HG02970 (cell line): ENCODE measurements at regions not wholly inside any gene's neighbourhood (a gene's known extent, or its start where the extent isn't known, plus 50 kb on each side); places are given as distances from the start of the nearest gene placed in this dataset.
"Not testable (repeated sequence)": the region's sequence is repeated elsewhere in the genome, so short reads cannot be mapped to it uniquely, and the experiment has no call there.

Experiments used
- ATAC-seq: cut with Tn5 transposase; IDR thresholded peaks from one replicate; pipeline ENCODE4 v1.9.1; 2021; ENCODE audit warnings: mild to moderate bottlenecking, moderate library complexity, moderate number of reproducible peaks; ENCODE audit not compliant: unreplicated experiment, low FRiP score

DNA sequence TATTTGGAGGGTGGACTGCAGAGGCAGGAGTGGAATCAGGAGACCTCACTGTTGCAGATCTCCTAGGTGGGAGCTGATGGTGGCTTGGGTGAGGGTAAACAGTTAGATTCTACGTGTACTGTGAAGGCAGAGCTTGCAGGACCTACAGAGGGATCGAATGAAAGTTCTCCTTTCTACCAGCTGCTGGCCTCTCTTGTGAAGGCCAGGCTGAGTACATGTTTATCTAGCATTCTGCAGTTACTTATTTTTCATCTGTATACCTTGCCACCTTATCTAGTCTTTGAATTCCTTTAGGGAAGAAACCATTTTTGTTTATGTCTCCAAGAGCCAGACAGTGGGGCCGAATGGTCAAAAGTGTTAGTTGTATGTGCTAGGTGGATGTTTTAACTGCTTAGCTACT is 57.6 kb downstream of the PTTG1 start:
- ATAC-seq: no peak

DNA sequence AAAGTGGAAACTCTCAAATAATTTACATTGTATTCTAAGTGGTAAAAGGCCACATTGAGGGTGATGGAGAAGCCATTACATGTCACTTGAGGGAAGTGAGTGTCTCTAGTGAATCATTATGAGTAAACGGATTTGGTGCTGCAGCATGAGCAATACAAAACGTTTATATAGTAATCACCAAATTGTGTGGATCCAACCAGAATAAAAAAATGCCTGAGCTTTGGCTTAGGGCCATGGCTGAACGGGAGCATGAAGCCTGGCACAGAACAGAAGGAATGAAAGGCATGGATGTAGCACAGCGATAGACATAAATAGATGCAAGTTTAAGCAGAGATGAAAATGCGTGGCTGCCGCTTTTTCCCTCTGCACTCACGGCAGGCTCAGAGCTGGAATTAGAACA is 58.3 kb downstream of the PTTG1 start:
- no peak for ATAC-seq

DNA sequence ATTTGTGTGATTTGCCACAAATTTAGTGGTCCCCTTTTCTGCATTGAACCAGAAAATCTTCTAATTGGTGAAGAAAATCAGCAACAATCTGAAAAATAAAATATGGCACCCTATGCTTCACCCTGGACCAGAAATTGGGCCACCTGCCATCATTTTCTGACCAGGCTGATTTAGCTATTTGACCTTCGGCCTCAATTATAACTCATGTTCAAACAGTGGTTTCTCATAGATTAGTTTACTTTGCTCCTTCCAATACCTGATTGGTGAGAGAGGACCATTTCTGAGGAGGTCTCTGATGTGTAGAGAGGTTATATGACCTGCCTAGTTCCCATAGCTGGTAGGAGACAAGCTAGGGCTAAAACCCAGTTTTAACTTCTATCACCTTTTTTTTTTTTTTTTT is 59.0 kb downstream of the PTTG1 start:
- ATAC-seq: no peak

DNA sequence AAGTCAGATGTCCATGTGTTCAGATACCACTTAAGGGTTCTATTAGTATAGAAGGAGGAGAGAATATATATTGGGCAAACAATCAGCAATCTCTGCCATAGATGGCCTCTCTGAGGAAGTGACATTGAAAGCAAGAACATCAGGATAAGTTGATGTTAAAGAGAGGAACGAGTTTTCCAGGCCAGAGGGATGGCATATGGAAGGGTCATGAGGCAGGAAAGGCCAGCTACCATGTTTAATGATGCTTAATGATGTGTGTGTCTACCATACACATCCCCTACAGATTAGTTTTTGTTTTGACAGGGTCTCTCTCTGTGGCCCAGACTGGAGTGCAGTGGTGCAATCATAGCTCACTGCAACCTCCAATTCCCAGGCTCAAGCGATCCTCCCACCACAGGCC is 63.0 kb downstream of the PTTG1 start:
- ATAC-seq: no peak

DNA sequence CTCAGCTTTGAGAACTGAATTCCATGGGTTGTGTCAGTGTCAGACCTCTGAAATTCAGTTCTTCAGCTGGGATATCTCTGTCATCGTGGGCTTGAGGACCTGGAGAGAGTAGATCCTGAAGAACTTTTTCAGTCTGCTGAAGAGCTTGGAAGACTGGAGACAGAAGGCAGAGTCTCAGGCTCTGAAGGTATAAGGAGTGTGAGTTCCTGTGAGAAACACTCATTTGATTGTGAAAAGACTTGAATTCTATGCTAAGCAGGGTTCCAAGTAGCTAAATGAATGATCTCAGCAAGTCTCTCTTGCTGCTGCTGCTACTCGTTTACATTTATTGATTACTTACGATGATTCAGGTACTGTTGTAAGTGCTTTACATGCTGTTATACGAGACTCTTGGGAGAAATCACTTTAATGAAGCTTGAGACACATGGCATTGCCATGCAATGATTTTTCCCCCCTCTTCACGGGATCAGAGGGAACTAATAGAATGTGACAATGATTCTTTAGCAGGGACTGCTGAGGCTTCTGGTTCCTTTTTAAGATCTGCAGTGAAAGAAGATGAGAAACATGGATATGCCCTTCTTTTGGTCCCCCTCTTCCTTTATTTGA is 63.8 kb downstream of the PTTG1 start:
- no peak for ATAC-seq

DNA sequence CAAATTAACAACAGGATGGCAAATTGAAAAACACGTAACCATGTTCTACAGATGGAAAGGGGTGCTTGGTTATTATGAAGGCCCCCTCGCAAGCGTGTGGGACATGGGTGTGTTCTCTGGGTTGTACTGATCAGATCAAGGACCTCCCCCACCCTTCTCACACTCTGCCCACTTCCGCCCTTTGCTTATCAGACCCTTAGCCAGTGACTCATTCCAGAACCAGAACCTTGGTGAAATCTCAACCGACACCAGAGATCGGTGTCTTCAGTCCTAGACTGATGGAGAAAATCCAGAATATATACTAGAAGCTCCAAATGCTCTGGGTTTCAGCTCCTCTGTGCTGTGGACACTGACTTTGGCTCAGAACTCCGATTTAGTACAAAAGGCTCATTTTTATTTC is 64.9 kb downstream of the PTTG1 start:
- ATAC-seq: no peak

DNA sequence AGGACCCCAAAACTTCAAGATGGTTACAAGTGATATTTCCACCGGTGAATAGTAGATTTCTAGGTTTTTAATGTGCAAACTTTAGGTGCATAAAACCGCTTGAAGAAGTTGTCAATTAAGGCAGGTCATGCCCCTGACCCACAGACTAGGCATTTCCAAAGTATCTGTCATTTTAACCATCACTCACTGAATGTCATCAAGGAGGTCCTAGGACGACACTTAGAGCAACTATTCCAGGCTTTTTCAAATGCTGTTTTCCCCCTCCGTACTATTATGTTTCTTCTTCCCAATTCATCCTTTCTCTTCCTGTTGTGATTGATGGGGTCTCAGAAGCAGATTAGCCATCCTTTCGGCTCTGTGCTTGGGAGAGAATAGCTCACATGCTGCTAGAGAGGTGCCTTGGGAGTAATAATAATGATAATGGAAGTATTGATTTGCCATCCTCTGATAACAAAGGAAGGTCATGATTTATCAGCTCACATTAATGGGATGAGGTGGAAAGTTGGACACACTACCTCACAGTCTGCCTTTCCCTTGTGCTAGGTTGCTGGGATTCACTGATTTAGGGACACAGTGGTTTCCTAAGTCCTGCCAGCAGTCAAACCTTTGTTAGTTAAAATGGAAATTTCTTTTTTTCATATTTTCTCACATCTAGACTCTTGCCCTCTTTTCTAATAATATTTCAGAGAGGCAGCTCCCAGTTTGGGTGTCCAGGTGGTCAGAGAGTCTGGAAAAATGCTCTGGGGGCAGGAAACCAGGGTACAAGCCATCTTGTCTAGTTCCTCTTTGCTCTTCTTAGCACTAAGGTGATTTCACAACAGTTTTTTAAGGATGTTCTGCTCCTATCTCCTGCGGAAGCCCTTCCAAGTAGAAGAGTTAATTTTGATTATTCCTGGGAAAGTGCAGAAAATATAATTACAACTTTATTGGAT is 67.0 kb downstream of the PTTG1 start:
- ATAC-seq: no peak

DNA sequence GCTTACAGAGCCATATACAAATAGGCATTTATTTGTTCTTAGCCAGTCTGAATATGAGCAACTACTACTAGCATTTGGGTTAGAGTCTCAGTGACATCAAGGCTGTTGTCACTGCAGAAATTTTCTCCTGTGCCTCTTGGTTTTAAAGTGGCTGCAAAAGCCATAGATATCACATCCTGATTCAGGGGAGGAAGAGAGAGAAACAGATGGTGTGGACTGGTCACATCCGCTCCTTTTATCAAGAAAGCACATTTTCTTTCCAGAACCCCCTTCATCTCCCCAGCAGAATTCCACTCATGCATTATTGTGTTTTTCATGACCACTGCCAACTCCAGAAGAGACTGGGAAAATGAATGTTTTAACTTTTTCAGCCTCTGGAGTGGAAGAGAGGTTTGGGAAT is 69.8 kb downstream of the PTTG1 start:
- no peak for ATAC-seq

DNA sequence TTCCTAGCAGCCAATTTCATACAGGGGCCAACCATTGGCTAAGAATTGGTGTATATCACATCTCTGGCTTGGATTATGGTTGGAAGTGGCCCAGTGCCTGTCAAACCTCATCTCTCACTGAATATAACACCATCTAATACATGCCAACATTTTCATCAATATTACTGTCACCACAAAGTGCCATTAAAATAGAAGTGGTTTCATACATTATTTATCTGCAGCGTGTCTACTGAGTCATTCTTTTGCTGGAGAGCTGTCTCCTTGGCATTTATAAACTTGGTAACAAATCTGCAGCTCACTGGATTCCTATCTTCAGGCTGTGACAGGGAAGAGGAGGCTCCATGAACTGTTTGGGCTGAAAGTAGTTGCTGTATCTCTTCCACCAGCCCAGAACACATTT is 70.9 kb downstream of the PTTG1 start:
- ATAC-seq: no peak

DNA sequence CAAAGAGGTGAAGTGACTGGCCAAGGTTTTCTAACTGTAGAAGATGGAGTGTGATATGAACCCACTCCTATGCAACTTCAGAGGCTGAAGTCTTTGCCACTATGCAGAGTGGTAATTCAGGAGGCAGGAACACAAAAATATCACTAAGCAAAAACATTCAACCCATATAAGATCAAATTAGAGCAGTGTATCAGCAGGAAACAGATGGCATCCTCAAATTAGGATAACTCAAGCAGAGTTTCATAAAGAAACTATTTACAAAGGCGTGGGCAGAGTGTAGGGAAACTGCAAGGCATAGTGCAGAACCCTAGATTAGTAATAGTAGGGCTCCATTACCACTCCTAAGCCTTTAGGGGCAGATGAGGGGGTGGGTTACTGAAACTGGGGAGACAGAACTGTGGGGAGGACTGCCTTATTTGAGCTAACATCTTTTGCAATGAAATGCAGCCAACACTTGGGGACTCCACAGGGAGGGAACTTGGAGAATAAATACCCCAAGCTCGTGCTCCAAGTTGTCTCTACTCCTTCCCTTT is 72.2 kb downstream of the PTTG1 start:
- ATAC-seq: no peak

DNA sequence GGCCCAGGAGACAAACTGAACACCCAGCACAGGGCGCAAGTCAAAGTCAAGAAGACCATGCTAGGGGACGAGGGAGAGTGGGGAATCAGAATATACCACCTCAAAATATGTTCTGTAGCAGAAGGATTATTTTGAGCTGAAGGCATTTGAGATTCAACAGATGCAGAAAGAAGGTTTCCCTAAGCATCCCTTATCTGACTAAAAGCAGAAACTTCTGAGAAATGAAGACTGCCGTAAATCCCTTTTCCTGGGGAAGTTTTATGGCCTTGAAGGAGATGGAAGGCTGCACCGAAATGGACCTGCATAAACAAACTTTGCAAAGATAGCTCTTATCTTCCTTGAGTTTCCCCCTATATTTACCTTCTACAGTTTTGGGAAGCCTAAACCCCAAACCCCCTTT is 72.8 kb downstream of the PTTG1 start:
- no peak for ATAC-seq

DNA sequence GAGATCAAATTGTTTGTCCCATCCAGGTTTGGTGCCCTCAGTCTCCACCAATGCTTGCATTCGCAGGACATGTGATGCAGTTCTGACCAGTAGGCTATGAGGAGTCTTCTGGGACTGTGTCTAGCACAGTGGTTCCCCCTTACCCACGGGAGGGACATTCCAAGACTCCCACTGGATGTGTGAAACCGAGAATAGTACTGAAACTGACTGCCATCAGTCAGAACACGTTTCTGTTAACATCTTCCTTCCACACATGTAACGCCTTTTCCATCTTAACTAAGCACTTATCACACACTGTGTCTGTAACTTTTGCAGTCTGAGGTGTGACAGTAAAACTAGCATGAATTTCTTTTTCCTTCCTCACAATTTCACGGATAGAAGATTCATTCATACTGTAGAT is 74.7 kb downstream of the PTTG1 start:
- ATAC-seq: no peak

DNA sequence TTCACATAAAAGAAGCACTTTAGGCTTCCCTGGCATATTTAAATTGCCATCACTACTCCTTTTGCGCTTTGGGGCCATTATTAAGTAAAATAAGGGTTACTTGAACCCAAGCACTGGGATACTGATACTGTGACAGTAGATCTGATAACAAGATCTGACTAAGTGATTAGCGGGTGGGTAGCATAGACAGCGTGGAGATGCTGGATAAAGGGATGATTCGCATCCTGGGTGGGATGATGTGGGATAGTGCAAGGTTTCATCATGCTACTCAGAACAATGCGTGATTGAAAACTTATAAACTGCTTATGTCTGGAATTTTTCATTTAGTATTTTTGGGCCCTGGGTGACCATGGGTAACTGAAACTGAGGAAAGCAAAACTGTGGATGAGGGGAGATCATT is 75.1 kb downstream of the PTTG1 start:
- ATAC-seq: no peak

DNA sequence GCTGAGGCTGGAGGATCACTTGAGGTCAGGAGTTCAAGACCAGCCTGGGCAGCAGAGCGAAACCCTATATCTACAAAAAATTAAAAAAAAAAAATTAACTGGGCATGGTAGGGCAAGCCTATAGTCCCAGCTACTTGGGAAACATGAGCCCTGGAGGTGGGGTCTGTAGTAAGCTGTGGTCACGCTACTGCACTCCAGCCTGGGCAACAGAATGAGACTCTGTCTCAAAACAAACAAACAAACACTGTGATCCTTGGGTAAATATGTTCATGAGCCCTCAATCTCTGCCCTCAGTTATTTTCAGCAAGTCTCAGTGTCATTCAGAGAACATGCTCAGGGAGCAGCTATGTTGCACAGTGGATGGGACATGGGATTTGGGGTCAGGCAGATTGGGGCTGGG is 76.2 kb downstream of the PTTG1 start:
- no peak for ATAC-seq

DNA sequence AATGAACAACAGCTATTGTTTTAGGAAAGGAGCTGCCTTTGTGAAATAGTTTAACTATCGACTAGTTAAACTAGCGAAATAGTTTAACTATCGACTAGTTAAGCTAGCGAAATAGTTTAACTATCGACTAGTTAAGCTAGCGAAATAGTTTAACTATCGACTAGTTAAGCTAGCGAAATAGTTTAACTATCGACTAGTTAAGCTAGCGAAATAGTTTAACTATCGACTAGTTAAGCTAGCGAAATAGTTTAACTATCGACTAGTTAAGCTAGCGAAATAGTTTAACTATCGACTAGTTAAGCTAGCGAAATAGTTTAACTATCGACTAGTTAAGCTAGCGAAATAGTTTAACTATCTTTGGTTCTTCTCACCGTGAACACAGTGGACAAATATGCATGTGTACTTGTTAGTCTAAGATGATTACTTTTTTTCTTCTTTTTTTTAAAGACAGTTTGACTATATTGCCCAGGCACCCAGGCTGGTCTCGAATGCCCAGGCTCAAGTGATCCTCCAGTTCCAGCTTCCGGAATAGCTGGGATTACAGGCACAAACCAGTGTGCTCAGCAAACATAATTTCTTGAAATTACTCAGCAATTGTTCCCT is 76.9 kb downstream of the PTTG1 start:
- not testable (repeated sequence) for ATAC-seq

DNA sequence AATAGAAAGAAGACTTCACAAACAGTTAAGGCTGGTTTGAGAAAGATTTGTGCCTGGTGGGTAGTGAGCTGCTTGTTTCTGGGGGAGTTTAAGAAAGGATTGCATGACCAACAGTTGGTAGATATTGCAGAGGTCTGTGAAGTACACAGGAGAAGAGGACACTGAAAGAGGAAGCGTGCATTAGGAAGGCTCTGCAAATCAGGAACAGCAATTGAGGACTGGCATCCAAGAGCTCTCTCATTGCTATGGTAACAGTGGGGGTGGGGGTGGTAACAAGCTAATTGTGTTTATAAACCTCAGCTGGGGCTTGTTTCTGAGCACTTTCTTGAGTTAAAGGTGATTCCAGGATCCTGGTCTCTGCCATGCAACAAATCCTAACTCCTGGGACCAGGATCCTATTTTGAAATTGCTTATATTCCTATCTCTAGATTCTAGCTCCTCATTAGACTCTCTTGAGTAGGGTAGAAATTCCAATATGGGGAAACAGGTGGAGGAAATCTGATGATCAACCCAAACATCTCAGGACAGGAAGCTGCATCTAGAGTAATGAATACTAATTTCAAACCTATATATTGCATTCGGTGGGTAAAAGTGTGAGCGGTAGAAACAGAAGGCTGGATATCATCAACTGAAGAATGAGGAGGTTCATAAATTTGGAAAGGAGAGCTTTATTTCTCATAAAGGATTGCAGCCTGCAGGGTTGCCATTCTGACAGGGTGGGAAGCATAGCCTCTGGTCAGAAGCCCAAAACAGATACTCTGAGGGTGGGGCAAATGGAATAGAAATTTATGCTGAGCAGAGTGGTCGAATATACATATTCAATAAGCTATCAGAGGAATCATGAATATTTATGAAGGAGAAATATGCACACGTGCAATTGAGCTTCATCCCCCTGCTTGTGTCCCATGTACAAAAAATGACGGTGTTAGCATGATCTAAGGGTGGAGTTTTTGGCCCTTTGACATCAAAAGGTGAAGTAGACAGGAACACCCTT is 79.4 kb downstream of the PTTG1 start:
- ATAC-seq: no peak

DNA sequence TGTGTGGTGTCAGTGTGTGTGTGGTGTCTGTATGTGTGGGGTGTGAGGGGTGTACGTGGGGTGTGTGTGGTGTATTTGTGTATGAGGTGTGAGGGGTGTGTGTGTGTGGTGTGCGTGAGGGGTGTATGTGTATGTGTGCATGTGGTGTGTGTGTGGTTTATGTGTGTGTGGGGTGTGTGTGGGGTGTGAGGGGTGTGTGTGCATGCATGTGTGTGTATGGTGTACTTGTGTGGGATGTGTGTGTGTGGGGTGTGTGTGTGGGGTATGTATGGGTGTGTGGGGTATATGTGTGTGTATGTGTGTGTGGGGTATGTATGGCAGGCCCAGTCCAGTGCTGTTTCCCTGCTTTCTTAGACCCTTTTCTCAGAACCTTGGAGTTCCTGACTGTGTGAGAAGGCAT is 83.3 kb downstream of the PTTG1 start:
- no peak for ATAC-seq

DNA sequence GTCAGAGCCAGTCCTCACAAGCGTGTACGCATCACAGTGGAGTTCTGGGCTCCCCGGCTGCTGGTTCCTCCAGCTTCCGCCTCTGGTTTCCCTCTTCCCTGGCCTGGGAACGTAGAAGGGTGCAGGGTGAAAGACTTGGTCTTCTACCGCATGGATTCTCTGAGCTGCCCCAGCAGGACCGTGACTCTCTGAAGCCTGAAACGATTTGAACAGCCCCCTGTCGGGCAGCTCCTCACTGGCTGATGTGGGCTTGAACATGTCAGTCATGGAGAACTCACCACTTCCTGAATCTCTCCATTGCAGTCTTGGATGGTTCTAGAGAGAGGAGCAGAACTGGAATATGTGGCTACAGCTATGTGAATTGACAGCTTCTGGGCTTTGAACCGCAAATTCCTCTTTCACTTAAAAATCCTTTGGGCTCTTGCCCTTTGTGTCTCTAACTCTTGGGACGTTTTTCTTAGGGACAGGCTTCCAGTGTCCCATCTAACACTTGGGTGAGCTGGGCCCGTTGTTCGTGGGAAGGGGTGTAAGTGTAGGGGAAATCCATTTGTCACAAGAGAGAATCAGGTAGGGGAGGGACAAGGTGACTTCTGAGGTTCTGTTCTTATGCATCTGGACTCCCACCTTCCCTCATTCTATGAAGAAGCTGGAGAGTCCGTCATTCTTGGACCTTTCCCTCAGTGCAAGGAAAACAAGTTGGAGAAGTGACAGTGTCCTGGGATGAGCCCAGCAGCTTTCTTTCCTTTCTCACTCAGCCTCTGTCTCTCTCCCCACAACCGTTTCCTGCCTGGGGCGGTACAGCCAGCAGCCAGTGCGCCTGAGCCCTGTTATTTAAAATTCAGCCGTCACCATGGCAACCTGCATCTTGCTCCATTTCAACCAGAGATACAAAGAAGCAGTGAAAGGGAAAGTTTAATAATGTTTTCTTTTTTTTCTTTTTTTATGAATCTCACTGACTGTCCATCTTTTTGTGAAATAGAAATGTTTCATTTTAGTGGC is 84.7 kb downstream of the PTTG1 start:
- ATAC-seq: peak; percentile 83

DNA sequence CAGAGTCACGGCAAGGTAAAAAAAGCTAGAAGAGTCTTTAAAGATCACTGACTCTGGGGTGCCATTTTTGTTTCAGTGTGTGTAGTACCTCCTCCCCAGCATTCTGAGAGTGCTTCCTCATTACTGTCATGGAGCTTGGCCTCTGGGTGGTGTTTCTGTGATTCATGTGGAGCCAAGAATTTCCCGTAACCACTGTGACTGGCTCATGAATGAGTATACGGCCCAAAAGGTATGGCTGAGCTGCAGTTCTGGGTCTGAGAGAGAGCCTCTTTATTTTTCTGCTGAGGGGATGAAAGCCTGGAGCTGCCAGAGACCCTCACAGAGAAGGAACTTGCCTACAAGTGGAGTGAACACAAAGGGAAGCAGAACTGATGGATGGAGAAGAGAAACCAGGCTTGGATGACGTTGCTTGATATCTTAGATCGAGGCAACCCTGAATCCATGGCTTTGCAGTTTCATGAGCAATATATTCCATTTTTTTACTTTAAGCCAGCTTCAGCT is 85.6 kb downstream of the PTTG1 start:
- ATAC-seq: no peak
